GM18526 (cell line): ENCODE measurements at regions not wholly inside any gene's neighbourhood (a gene's known extent, or its start where the extent isn't known, plus 50 kb on each side); places are given as distances from the start of the nearest gene placed in this dataset.
A peak's percentile ranks its signal among the peaks of the same experiment; 100 is the strongest.

Experiments
- POLR2A ChIP-seq: IDR thresholded peaks from 3 replicates; pipeline ENCODE4 v1.6.1; 2011; ENCODE audit not compliant: insufficient read length; ENCODE audit errors: extremely low read depth

- TF ChIP-seq POLR2A, result no peak
Measured at GRCh38 chr11:35066783-35067423, 72.1 kb upstream of the CD44 start.

- TF ChIP-seq POLR2A, result no peak
Measured at GRCh38 chr11:35071722-35072121, 67.2 kb upstream of the CD44 start.

- no peak for TF ChIP-seq POLR2A
Measured at GRCh38 chr11:35073691-35074419, 65.1 kb upstream of the CD44 start.

- no peak for TF ChIP-seq POLR2A
Measured at GRCh38 chr11:35076201-35077100, 62.5 kb upstream of the CD44 start.

- TF ChIP-seq POLR2A, result no peak
Measured at GRCh38 chr11:35077709-35078469, 61.1 kb upstream of the CD44 start.

GRCh38 chr11:35078470-35078735, 60.6 kb upstream of the CD44 start:
- TF ChIP-seq POLR2A, result no peak

- no peak for TF ChIP-seq POLR2A
Measured at GRCh38 chr11:35079611-35080010, 59.4 kb upstream of the CD44 start.

GRCh38 chr11:35082321-35083180, 56.4 kb upstream of the CD44 start:
- TF ChIP-seq POLR2A, result peak; percentile 36

GRCh38 chr11:35083181-35083430, 55.9 kb upstream of the CD44 start:
- no peak for TF ChIP-seq POLR2A

- TF ChIP-seq POLR2A, result no peak
Measured at GRCh38 chr11:35083431-35084238, 55.3 kb upstream of the CD44 start.

- TF ChIP-seq POLR2A, result no peak
Measured at GRCh38 chr11:35084817-35085440, 54.0 kb upstream of the CD44 start.

GRCh38 chr11:35085531-35086165, 53.3 kb upstream of the CD44 start:
- no peak for TF ChIP-seq POLR2A

GRCh38 chr11:35087648-35088047, 51.3 kb upstream of the CD44 start:
- no peak for TF ChIP-seq POLR2A
